ENCODE measurements at regions not wholly inside any gene's neighbourhood (a gene's known extent, or its start where the extent isn't known, plus 50 kb on each side); places are given as distances from the start of the nearest gene placed in this dataset.
A peak's percentile ranks its signal among the peaks of the same experiment; 100 is the strongest.

- Histone ChIP-seq H3K27me3 (ENCODE audit: insufficient read depth, poor library complexity, severe bottlenecking) (no peaks in the 10 kb centered on the region), H3K4me1 (ENCODE audit: insufficient read depth, poor library complexity, severe bottlenecking) (peaks cover 2% of the 10 kb centered on the region), H3K27ac (ENCODE audit: poor library complexity, severe bottlenecking) (no peak overlapping the region), H3K4me3 (ENCODE audit: severe bottlenecking) (no peak overlapping the region), H3K36me3 (ENCODE audit: low read depth) (no peaks in the 10 kb centered on the region), H3K9me3 (ENCODE audit: severe bottlenecking) (no peaks in the 10 kb centered on the region)
- TF ChIP-seq CTCF (IDR thresholded peaks at IDR 0.05; ENCODE audit: poor library complexity, severe bottlenecking): no peak
- DNase-seq (ENCODE audit: low spot score): no peak
- no peak for ATAC-seq (ENCODE audit: low read depth)
Measured at GRCh38 chr3:127065138-127065427, 82.2 kb downstream of the PLXNA1 start.

- H3K27ac ChIP-seq (ENCODE audit: poor library complexity, severe bottlenecking): no peak overlapping the region
- no peaks in the 10 kb centered on the region for H3K36me3 ChIP-seq (ENCODE audit: low read depth)
- DNase-seq (ENCODE audit: low spot score) (peak; percentile 27), ATAC-seq (ENCODE audit: low read depth) (no peak)
- no peaks in the 10 kb centered on the region for H3K9me3 ChIP-seq (ENCODE audit: severe bottlenecking)
- no peak for TF ChIP-seq CTCF (IDR thresholded peaks at IDR 0.05; ENCODE audit: poor library complexity, severe bottlenecking)
- H3K27me3 ChIP-seq (ENCODE audit: insufficient read depth, poor library complexity, severe bottlenecking): no peaks in the 10 kb centered on the region
- no peak overlapping the region for H3K4me3 ChIP-seq (ENCODE audit: severe bottlenecking)
- peaks cover 6% of the 10 kb centered on the region for H3K4me1 ChIP-seq (ENCODE audit: insufficient read depth, poor library complexity, severe bottlenecking)
Measured at GRCh38 chr3:127065561-127066290, 82.8 kb downstream of the PLXNA1 start.

GRCh38 chr3:127066635-127067034 lies 83.7 kb downstream of the PLXNA1 start:
- H3K4me1 ChIP-seq (ENCODE audit: insufficient read depth, poor library complexity, severe bottlenecking): peaks cover 6% of the 10 kb centered on the region
- DNase-seq (ENCODE audit: low spot score): no peak
- ATAC-seq (ENCODE audit: low read depth): no peak
- H3K4me3 ChIP-seq (ENCODE audit: severe bottlenecking): no peak overlapping the region
- H3K9me3 ChIP-seq (ENCODE audit: severe bottlenecking): no peaks in the 10 kb centered on the region
- no peaks in the 10 kb centered on the region for H3K36me3 ChIP-seq (ENCODE audit: low read depth)
- no peak for TF ChIP-seq CTCF (IDR thresholded peaks at IDR 0.05; ENCODE audit: poor library complexity, severe bottlenecking)
- H3K27ac ChIP-seq (ENCODE audit: poor library complexity, severe bottlenecking): no peak overlapping the region
- H3K27me3 ChIP-seq (ENCODE audit: insufficient read depth, poor library complexity, severe bottlenecking): no peaks in the 10 kb centered on the region

GRCh38 chr3:127067116-127067910 lies 84.4 kb downstream of the PLXNA1 start:
- Histone ChIP-seq H3K27me3 (ENCODE audit: insufficient read depth, poor library complexity, severe bottlenecking) (no peaks in the 10 kb centered on the region), H3K4me3 (ENCODE audit: severe bottlenecking) (no peak overlapping the region), H3K36me3 (ENCODE audit: low read depth) (no peaks in the 10 kb centered on the region), H3K27ac (ENCODE audit: poor library complexity, severe bottlenecking) (no peak overlapping the region), H3K4me1 (ENCODE audit: insufficient read depth, poor library complexity, severe bottlenecking) (peaks cover 6% of the 10 kb centered on the region), H3K9me3 (ENCODE audit: severe bottlenecking) (no peaks in the 10 kb centered on the region)
- DNase-seq (ENCODE audit: low spot score): peak; percentile 20
- ATAC-seq (ENCODE audit: low read depth): no peak
- no peak for TF ChIP-seq CTCF (IDR thresholded peaks at IDR 0.05; ENCODE audit: poor library complexity, severe bottlenecking)
